CD4-positive, alpha-beta T cell (primary cell): ENCODE measurements at regions not wholly inside any gene's neighbourhood (a gene's known extent, or its start where the extent isn't known, plus 50 kb on each side); places are given as distances from the start of the nearest gene placed in this dataset.

ENCODE experiments used
- ATAC-seq: fragments of 200-7000 bp; cut with Tn5 transposase; one replicate; pipeline ENCODE4 v1.10.0; 2022; ENCODE audit warnings: mild to moderate bottlenecking; ENCODE audit not compliant: poor library complexity
- CTCF ChIA-PET: fragments of 350-600 bp; sonication (Branson Sonifier 250); formaldehyde crosslinking; loops from one replicate; lab custom pipeline; 2021; ENCODE audit warnings: antibody characterized with exemption, inconsistent platforms; lab: Charles Lee
- POLR2A ChIA-PET: fragments of 350-600 bp; sonication (Branson Sonifier 250); formaldehyde crosslinking; loops from one replicate; lab custom pipeline; 2021; ENCODE audit warnings: antibody characterized with exemption, inconsistent platforms; lab: Charles Lee
- DNase-seq, 14 experiments: peaks; one replicate each; pipeline ENCODE4 v3.0.0-alpha.2; 2013 to 2020; ENCODE audit warnings: mixed read lengths in 2 of 14
- H3K27ac ChIP-seq, 2 donors: one replicate each; pipeline versions ENCODE4 v1.5.1 to v1.7.0; 2013; ENCODE audit warnings: low read length in 2 of 2, low read depth in 1 of 2, mild to moderate bottlenecking in 1 of 2
- H3K27me3 ChIP-seq, 2 experiments: 1 replicate in 1 of 2; 2 replicates in 1 of 2; pipeline versions ENCODE4 v1.6.1 to v1.7.0; 2013; ENCODE audit warnings: low read length in 2 of 2, control low read depth in 1 of 2, mild to moderate bottlenecking in 1 of 2, moderate library complexity in 1 of 2; ENCODE audit not compliant: insufficient read depth in 2 of 2, control insufficient read depth in 1 of 2
- H3K36me3 ChIP-seq: one replicate; pipeline ENCODE4 v1.6.1; 2013; ENCODE audit warnings: low read length, control low read depth; ENCODE audit not compliant: insufficient read depth
- H3K4me1 ChIP-seq: one replicate; pipeline ENCODE4 v1.6.1; 2013; ENCODE audit warnings: low read length, control low read depth; ENCODE audit not compliant: insufficient read depth
- H3K4me3 ChIP-seq: one replicate; pipeline ENCODE4 v1.5.1; 2013; ENCODE audit warnings: mild to moderate bottlenecking, low read length, moderate library complexity
- H3K9me3 ChIP-seq, 2 experiments: 1 replicate in 1 of 2; 2 replicates in 1 of 2; pipeline versions ENCODE4 v1.6.1 to v1.7.0; 2013; ENCODE audit warnings: low read length in 2 of 2, mild to moderate bottlenecking in 2 of 2, control low read depth in 1 of 2, moderate library complexity in 1 of 2; ENCODE audit not compliant: control insufficient read depth in 1 of 2, insufficient read depth in 1 of 2
- H3K27ac Mint-ChIP-seq: one replicate; pipeline ENCODE4 v1.8.0; 2020; ENCODE audit warnings: mixed read lengths
- H3K27me3 Mint-ChIP-seq: one replicate; pipeline ENCODE4 v1.8.0; 2021; ENCODE audit warnings: mixed read lengths
- H3K36me3 Mint-ChIP-seq: one replicate; pipeline ENCODE4 v1.8.0; 2021; ENCODE audit warnings: low read depth, mixed read lengths
- H3K4me1 Mint-ChIP-seq: one replicate; pipeline ENCODE4 v1.8.0; 2021; ENCODE audit warnings: low read depth, mixed read lengths
- H3K4me3 Mint-ChIP-seq: one replicate; pipeline ENCODE4 v1.8.0; 2020; ENCODE audit warnings: mild to moderate bottlenecking, mixed read lengths
- H3K9me3 Mint-ChIP-seq: one replicate; pipeline ENCODE4 v1.8.0; 2020; ENCODE audit warnings: mixed read lengths
- intact Hi-C, 2 experiments: fragments of 100-400 bp; cut with DNase I in 1 of 2; cut with micrococcal nuclease in 1 of 2; formaldehyde crosslinking; loops; one replicate each; pipeline versions ENCODE4 v1.15.1 to v1.9.0; 2023 to 2025; cut with DNase I, micrococcal nuclease
- TF ChIP-seq, protein P1 (sequence below): fragments of 200-600 bp; IDR thresholded peaks from one replicate; pipeline ENCODE4 v1.8.0; 2022; ENCODE audit warnings: antibody characterized with exemption, mild to moderate bottlenecking

DNA sequence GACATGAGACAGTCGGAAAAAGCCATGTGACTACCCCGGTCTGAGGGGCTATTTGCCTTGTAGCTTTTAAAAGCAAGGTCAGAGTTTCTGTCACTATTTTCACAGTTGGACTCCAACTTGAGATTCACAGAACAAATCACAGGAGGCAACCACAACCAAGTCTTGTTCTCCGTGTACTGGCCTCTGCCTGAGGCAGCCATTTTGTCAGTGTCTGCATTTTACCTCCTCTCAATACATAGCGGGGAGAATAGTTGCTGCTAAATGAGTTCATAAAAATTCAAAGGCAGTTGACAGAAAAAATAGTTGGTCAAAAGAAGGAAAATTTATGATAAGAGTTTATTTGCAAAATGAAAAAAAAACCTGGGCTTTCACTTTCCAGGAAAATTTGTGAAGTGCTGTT lies 501.4 kb downstream of the CCDC85A start:
- TF ChIP-seq, protein P1, sequence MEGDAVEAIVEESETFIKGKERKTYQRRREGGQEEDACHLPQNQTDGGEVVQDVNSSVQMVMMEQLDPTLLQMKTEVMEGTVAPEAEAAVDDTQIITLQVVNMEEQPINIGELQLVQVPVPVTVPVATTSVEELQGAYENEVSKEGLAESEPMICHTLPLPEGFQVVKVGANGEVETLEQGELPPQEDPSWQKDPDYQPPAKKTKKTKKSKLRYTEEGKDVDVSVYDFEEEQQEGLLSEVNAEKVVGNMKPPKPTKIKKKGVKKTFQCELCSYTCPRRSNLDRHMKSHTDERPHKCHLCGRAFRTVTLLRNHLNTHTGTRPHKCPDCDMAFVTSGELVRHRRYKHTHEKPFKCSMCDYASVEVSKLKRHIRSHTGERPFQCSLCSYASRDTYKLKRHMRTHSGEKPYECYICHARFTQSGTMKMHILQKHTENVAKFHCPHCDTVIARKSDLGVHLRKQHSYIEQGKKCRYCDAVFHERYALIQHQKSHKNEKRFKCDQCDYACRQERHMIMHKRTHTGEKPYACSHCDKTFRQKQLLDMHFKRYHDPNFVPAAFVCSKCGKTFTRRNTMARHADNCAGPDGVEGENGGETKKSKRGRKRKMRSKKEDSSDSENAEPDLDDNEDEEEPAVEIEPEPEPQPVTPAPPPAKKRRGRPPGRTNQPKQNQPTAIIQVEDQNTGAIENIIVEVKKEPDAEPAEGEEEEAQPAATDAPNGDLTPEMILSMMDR: no peak
- Mint-ChIP-seq H3K4me3 (no peak overlapping the region), H3K27me3 (no peaks in the 10 kb centered on the region), H3K27ac (no peak overlapping the region), H3K36me3 (no peaks in the 10 kb centered on the region), H3K4me1 (no peaks in the 10 kb centered on the region), H3K9me3 (peaks cover 10% of the 10 kb centered on the region)
- no peaks in the 10 kb centered on the region for H3K36me3 ChIP-seq
- H3K4me3 ChIP-seq: no peak overlapping the region
- ATAC-seq (no peak), DNase-seq (no peak)
- H3K4me1 ChIP-seq: no peaks in the 10 kb centered on the region
- POLR2A ChIA-PET: no interaction called here
- H3K27ac ChIP-seq: no peak overlapping the region
- intact Hi-C loops: no loop called here
- CTCF ChIA-PET: no interaction called here
- H3K9me3 ChIP-seq: no peaks in the 10 kb centered on the region
- H3K27me3 ChIP-seq: no peaks in the 10 kb centered on the region

DNA sequence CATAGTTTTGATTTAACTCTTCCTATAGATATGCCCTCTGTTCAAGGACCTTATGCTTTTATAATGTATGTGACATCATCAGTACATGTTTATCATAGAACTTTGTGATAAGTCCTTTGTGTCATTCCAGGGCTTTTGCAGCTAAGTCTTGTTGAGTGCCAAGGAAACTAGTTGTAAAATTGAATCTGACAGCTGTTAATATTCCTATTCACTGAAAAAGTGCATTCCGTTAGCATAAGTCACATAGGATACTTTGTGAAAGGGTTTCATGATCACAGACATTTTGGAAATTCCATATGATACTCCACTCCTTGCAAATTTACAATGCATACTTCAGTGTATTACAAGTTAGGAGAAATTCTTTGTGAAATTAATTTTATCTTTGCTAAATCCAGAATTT lies 503.4 kb downstream of the CCDC85A start:
- Histone ChIP-seq H3K27me3 (no peaks in the 10 kb centered on the region), H3K27ac (no peak overlapping the region), H3K4me3 (no peak overlapping the region), H3K9me3 (peaks cover 0 to 8% of the 10 kb centered on the region in 2 experiments), H3K36me3 (no peaks in the 10 kb centered on the region), H3K4me1 (no peaks in the 10 kb centered on the region)
- H3K9me3 Mint-ChIP-seq: peaks cover 16% of the 10 kb centered on the region
- ChIA-PET POLR2A (no interaction called here), CTCF (no interaction called here)
- ATAC-seq (no peak), DNase-seq (no peak)
- H3K4me3 Mint-ChIP-seq: no peak overlapping the region
- H3K36me3 Mint-ChIP-seq: no peaks in the 10 kb centered on the region
- no peaks in the 10 kb centered on the region for H3K4me1 Mint-ChIP-seq
- no peaks in the 10 kb centered on the region for H3K27me3 Mint-ChIP-seq
- intact Hi-C loops: no loop called here
- TF ChIP-seq, protein P1: no peak
- H3K27ac Mint-ChIP-seq: no peak overlapping the region

- H3K36me3 ChIP-seq: no peaks in the 10 kb centered on the region
- no peak overlapping the region for H3K27ac ChIP-seq
- no peaks in the 10 kb centered on the region for H3K27me3 ChIP-seq
- no peak for DNase-seq
- no peaks in the 10 kb centered on the region for H3K27me3 Mint-ChIP-seq
- no peaks in the 10 kb centered on the region for H3K36me3 Mint-ChIP-seq
- no peak overlapping the region for H3K27ac Mint-ChIP-seq
- ChIA-PET CTCF (no interaction called here), POLR2A (no interaction called here)
- H3K9me3 Mint-ChIP-seq: peaks cover 19% of the 10 kb centered on the region
- no peak for ATAC-seq
- intact Hi-C loops: no loop called here
- H3K4me3 ChIP-seq: no peak overlapping the region
- no peaks in the 10 kb centered on the region for H3K4me1 ChIP-seq
- TF ChIP-seq, protein P1: no peak
- H3K4me3 Mint-ChIP-seq: no peak overlapping the region
- peaks cover 0 to 12% of the 10 kb centered on the region in 2 experiments for H3K9me3 ChIP-seq
- H3K4me1 Mint-ChIP-seq: no peaks in the 10 kb centered on the region
Observed at GRCh38 chr2:56688661-56689060, 504.9 kb downstream of the CCDC85A start.
